Keratinocyte (primary cell): ENCODE measurements at regions not wholly inside any gene's neighbourhood (a gene's known extent, or its start where the extent isn't known, plus 50 kb on each side); places are given as distances from the start of the nearest gene placed in this dataset.

Experiments
- CTCF ChIP-seq, 3 experiments: IDR thresholded peaks in 1 of 3; conservative IDR thresholded peaks in 1 of 3; optimal IDR thresholded peaks in 1 of 3; 2 replicates in 2 of 3; 3 replicates in 1 of 3; pipeline versions ENCODE3 to v1.5.1; 2011; ENCODE audit warnings: low read length in 3 of 3, mild to moderate bottlenecking in 3 of 3, moderate library complexity in 2 of 3, control low read depth in 1 of 3, inconsistent platforms in 1 of 3; ENCODE audit not compliant: insufficient read depth in 2 of 3; ENCODE audit errors: extremely low read depth in 1 of 3
- EZH2 ChIP-seq: IDR thresholded peaks from one replicate; pipeline ENCODE4 v1.6.1; 2012; ENCODE audit warnings: inconsistent platforms, mild to moderate bottlenecking, low read length, moderate library complexity

- TF ChIP-seq CTCF (optimal IDR thresholded peaks at IDR 0.05 in 1 of 3, IDR thresholded peaks at IDR 0.05 in 1 of 3, conservative IDR thresholded peaks at IDR 0.05 in 1 of 3; ENCODE audit: extremely low read depth in 1 of 3, insufficient read depth in 2 of 3, low read length in 3 of 3) (no peak), EZH2 (no peak)
Observed at GRCh38 chr13:37416291-37417059, 182.1 kb downstream of the POSTN start.
